ENCODE measurements at regions not wholly inside any gene's neighbourhood (a gene's known extent, or its start where the extent isn't known, plus 50 kb on each side); places are given as distances from the start of the nearest gene placed in this dataset.
"Not testable (repeated sequence)": the region's sequence is repeated elsewhere in the genome, so short reads cannot be mapped to it uniquely, and the experiment has no call there.

DNA sequence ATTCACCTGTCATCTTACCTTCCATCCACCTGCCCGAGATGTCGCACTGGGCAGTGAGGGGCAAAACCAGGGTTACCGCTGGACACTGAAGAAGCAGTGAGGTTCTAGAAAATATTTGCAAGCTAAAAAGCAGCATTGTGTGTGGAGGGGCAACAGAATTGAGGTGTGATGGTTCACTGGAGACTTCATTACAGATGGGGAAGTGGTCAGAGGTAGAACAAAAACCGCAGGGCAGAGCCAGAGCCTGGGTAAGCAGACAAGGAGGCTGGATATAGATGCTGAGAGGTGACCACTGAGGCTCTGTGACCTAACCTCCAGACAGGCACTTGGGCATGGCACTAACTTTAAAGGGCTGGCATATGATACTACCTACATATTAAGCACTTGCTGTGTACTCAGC lies 363.9 kb upstream of the PROX1 start:
- no peaks in the 10 kb centered on the region for H3K79me2 ChIP-seq (ENCODE audit: insufficient read depth, low read depth)
- TF ChIP-seq, protein P1, sequence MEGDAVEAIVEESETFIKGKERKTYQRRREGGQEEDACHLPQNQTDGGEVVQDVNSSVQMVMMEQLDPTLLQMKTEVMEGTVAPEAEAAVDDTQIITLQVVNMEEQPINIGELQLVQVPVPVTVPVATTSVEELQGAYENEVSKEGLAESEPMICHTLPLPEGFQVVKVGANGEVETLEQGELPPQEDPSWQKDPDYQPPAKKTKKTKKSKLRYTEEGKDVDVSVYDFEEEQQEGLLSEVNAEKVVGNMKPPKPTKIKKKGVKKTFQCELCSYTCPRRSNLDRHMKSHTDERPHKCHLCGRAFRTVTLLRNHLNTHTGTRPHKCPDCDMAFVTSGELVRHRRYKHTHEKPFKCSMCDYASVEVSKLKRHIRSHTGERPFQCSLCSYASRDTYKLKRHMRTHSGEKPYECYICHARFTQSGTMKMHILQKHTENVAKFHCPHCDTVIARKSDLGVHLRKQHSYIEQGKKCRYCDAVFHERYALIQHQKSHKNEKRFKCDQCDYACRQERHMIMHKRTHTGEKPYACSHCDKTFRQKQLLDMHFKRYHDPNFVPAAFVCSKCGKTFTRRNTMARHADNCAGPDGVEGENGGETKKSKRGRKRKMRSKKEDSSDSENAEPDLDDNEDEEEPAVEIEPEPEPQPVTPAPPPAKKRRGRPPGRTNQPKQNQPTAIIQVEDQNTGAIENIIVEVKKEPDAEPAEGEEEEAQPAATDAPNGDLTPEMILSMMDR (conservative IDR thresholded peaks at IDR 0.05; ENCODE audit: low read depth, low read length) = no peak
- H3K9ac ChIP-seq = no peak overlapping the region
- no peaks in the 10 kb centered on the region for H3K36me3 ChIP-seq (ENCODE audit: insufficient read depth)
- no peaks in the 10 kb centered on the region; the same call in 1 of the 2 replicates for H3K27me3 ChIP-seq (ENCODE audit: insufficient read depth, low read depth)
- no peaks in the 10 kb centered on the region for H4K20me1 ChIP-seq (ENCODE audit: insufficient read depth)
- H3K4me1 ChIP-seq (ENCODE audit: low read depth, poor library complexity, severe bottlenecking) = peaks cover 13% of the 10 kb centered on the region
- H3K4me2 ChIP-seq = no peak overlapping the region
- H3K4me3 ChIP-seq (IDR thresholded peaks at IDR 0.05; ENCODE audit: insufficient read depth, low read depth, low read length) = no peak overlapping the region
- H3K27ac ChIP-seq = no peak overlapping the region
- H2AFZ ChIP-seq (ENCODE audit: low read depth) = no peak overlapping the region

DNA sequence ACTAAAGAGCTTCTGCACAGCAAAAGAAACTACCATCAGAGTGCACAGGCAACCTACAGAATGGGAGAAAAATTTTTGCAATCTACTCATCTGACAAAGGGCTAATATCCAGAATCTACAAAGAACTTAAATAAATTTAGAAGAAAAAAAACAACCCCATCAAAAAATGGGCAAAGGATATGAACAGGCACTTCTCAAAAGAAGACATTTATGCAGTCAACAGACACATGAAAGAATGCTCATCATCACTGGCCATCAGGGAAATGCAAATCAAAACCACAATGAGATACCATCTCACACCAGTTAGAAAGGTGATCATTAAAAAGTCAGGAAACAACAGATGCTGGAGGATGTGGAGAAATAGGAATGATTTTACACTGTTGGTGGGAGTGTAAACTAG lies 351.0 kb upstream of the PROX1 start:
- not testable (repeated sequence) for H3K9ac ChIP-seq; H3K4me3 ChIP-seq (IDR thresholded peaks at IDR 0.05; ENCODE audit: insufficient read depth, low read depth, low read length); H3K27me3 ChIP-seq (ENCODE audit: insufficient read depth, low read depth); H4K20me1 ChIP-seq (ENCODE audit: insufficient read depth); H3K4me1 ChIP-seq (ENCODE audit: low read depth, poor library complexity, severe bottlenecking); H3K36me3 ChIP-seq (ENCODE audit: insufficient read depth); H3K79me2 ChIP-seq (ENCODE audit: insufficient read depth, low read depth); H3K4me2 ChIP-seq; H3K27ac ChIP-seq; H2AFZ ChIP-seq (ENCODE audit: low read depth)

DNA sequence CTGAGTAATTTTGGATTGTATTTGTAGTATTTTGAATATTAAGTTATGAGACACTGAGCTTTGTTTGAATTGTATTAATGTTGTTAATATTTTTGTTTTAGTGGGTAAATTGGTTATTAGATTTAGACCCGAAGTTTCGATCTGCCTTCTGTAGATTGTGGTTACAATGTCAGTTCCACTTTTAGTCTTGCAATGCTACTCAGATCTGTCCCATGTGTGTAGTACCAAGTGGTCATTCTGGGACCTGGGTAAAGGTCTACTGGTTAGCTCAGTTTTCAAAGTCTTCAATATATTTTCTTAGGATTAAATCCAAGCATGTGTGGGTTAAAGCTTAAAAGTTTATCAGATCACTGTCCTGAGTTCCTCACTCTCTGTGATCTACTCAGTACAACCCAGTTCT lies 346.5 kb upstream of the PROX1 start:
- Histone ChIP-seq H3K4me2 (no peak overlapping the region), H3K27ac (no peak overlapping the region), H3K27me3 (ENCODE audit: insufficient read depth, low read depth) (no peaks in the 10 kb centered on the region), H3K4me3 (IDR thresholded peaks at IDR 0.05; ENCODE audit: insufficient read depth, low read depth, low read length) (no peak overlapping the region), H3K4me1 (ENCODE audit: low read depth, poor library complexity, severe bottlenecking) (no peaks in the 10 kb centered on the region), H3K79me2 (ENCODE audit: insufficient read depth, low read depth) (no peaks in the 10 kb centered on the region), H4K20me1 (ENCODE audit: insufficient read depth) (no peaks in the 10 kb centered on the region), H3K9ac (no peak overlapping the region), H2AFZ (ENCODE audit: low read depth) (no peak overlapping the region), H3K36me3 (ENCODE audit: insufficient read depth) (no peaks in the 10 kb centered on the region)
- TF ChIP-seq, protein P1 (conservative IDR thresholded peaks at IDR 0.05; ENCODE audit: low read depth, low read length) = no peak

DNA sequence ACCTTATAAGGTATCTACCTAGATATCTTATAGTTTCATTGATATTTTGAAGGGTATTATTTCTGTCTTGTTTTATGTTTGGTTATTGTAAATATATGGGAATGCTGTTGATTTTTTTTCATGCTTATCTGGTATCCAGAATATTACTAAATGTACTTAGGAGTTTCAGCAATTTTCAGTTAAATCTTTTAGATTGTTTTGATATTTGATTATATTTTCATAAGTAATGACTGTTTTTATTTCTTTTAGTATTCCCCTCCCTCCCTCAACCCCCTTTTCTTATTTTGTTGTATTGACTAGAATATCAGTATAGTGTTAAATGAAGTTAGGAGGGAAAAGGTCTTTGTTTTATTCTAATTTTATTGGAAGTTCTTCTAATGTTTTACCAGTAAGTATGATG lies 344.4 kb upstream of the PROX1 start:
- Histone ChIP-seq H3K27ac (no peak overlapping the region), H3K79me2 (ENCODE audit: insufficient read depth, low read depth) (no peaks in the 10 kb centered on the region), H3K27me3 (ENCODE audit: insufficient read depth, low read depth) (no peaks in the 10 kb centered on the region), H3K4me1 (ENCODE audit: low read depth, poor library complexity, severe bottlenecking) (no peaks in the 10 kb centered on the region), H3K36me3 (ENCODE audit: insufficient read depth) (no peaks in the 10 kb centered on the region), H3K9ac (no peak overlapping the region), H3K4me2 (no peak overlapping the region), H4K20me1 (ENCODE audit: insufficient read depth) (no peaks in the 10 kb centered on the region), H2AFZ (ENCODE audit: low read depth) (no peak overlapping the region), H3K4me3 (IDR thresholded peaks at IDR 0.05; ENCODE audit: insufficient read depth, low read depth, low read length) (no peak overlapping the region)
- TF ChIP-seq, protein P1 (conservative IDR thresholded peaks at IDR 0.05; ENCODE audit: low read depth, low read length) = no peak

DNA sequence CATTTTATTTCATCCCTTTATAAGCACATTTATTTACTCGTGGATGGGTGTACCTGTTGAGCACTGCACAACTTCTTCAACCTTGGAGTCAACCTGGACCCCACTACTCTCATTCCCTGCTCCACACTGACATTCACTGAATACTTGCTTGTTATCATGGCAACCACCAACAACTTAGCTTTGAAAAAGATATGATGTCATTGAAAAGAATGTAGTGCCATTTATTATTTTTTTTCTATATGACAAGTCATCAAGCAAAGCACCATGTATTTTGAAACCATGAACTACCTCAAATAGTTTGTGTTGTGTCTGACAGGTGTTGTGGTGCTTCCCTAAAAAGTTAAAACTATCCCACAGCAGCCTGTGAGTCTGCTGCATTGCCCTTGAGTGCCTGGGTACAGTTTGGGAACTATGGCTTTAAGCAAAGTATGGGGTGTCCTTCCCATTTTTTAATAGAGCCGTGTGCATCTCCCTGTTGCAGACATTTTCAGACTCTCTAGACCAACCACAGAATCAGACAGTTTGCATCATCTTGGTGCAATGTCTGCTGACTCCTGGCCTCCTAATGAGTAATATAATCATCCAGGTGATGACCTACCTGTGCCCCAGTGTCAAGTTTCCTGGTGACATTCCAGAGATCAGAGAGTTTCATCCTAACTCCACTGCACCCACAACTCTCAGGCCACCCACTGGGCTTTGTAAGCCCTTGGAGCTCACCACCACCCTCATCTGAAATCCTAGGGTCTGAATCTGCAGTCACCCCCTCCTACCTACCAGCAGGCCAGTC lies 339.7 kb upstream of the PROX1 start:
- H3K4me1 ChIP-seq (ENCODE audit: low read depth, poor library complexity, severe bottlenecking) = no peaks in the 10 kb centered on the region
- H3K27me3 ChIP-seq (ENCODE audit: insufficient read depth, low read depth) = no peaks in the 10 kb centered on the region
- no peak overlapping the region for H3K27ac ChIP-seq
- no peak overlapping the region for H3K9ac ChIP-seq
- H4K20me1 ChIP-seq (ENCODE audit: insufficient read depth) = no peaks in the 10 kb centered on the region
- H3K36me3 ChIP-seq (ENCODE audit: insufficient read depth) = no peaks in the 10 kb centered on the region
- H3K4me3 ChIP-seq (IDR thresholded peaks at IDR 0.05; ENCODE audit: insufficient read depth, low read depth, low read length) = no peak overlapping the region
- TF ChIP-seq, protein P1 (conservative IDR thresholded peaks at IDR 0.05; ENCODE audit: low read depth, low read length) = no peak
- no peak overlapping the region for H2AFZ ChIP-seq (ENCODE audit: low read depth)
- no peak overlapping the region for H3K4me2 ChIP-seq
- no peaks in the 10 kb centered on the region for H3K79me2 ChIP-seq (ENCODE audit: insufficient read depth, low read depth)

Measured in KMS-11 (cell line).